Limb (tissue), 2 donors: ENCODE measurements at regions not wholly inside any gene's neighbourhood (a gene's known extent, or its start where the extent isn't known, plus 50 kb on each side); places are given as distances from the start of the nearest gene placed in this dataset.
A peak's percentile ranks its signal among the peaks of the same experiment; 100 is the strongest.
"Not testable (repeated sequence)": the region's sequence is repeated elsewhere in the genome, so short reads cannot be mapped to it uniquely, and the experiment has no call there.

Experiments used
- DNase-seq, 2 donors: peaks; one replicate each; pipeline ENCODE4 v3.0.0-alpha.2; 2016; ENCODE audit errors: extremely low spot score in 2 of 2

GRCh38 chr13:91045351-91046034 is 302.0 kb upstream of the MIR17HG start:
- DNase-seq = peak in 1 of 2 donors; percentile 49

- no peak for DNase-seq
These were observed 300.7 kb upstream of the MIR17HG start for GRCh38 chr13:91046715-91047327.

DNA sequence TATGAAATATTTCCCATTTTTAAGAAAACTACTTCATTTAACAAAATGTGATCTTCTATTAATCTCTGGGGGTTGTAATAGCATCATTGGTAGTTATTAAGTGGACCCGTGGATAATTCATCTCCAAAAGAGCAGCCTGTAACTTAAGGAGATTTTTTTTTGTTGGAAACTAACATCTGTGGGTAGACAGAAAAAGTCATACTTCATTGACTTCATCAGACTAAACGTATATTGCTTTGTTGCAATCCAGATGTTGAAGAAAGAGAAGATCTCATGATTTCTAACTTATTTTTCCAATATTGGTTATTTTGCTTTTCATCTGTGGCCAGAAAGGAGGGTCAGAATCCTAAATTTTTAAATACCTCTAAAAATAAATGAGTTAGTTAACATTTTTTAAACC is 296.5 kb upstream of the MIR17HG start:
- DNase-seq = no peak

- no peak for DNase-seq
These were observed 294.6 kb upstream of the MIR17HG start for GRCh38 chr13:91052876-91053275.

DNA sequence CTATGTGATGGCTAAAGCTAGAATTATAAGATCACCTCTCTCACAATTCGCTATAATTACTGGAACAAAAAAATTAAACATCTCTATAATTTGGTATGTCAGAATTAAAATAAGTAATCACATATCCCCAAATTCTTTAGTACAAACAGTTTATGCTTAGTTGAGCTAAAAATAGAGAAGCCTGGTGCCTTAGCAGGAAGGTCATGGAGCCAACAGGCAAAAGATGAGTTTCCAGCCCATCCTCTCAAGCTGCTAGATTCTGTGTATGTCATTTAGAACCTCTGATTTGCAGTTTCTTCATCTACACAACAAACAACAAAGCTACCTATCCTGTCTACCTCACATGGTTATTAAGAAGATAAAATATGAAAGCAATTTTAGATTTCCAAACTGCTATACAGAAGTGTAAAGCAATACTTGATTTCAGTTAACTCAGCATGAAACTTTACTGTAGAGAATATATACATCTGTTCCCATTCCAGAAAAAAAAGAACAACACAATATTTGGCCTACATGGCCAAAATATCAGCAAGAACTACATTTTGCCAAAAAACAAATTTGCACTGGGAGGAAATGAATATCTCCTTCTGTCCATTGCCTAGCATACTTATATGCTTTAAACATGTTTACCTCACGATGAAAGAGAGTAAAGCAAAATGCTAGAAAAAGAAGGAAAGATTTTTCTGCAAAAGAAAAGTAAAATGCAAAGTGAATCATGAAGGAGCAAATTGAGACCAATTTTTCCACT is 294.0 kb upstream of the MIR17HG start:
- no peak for DNase-seq

- no peak for DNase-seq
These were observed 292.6 kb upstream of the MIR17HG start for GRCh38 chr13:91054902-91055301.

DNA sequence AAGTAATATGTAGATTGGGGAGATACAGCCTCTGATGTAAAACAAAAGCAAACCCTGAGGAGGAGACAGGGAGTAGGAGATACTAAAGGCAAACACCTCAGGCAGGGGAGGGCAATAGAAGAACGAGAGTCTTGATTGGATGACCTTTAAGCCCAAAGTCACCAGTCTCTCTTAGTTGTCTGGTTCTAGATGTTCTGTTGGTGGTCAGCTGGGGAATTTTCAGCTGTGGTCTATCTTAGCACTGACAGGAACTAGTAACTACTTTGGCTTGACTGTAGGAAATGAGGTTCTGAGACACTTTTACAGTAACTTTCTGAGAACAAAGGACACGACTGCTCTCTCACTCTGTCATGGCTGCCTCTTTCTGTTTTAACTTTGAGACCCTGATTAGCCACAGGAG is 290.7 kb upstream of the MIR17HG start:
- no peak for DNase-seq

DNA sequence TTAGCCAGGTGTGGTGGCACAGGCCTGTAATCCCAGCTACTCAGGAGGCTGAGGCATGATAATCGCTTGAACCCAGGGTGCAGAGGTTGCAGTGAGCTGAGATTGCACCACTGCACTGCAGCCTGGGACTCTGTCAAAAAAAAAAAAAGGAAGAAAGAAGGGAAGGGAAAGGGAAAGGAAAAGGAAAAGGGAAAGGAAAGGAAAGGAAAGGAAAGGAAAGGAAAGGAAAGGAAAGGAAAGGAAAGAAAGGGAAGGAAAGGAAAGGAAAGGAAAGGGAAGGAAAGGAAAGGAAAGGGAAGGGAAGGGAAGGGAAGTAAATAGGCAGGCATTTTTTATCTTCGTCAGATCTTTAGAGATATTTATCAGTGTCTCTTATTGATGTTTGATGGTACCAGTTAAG is 290.0 kb upstream of the MIR17HG start:
- not testable (repeated sequence) for DNase-seq

DNA sequence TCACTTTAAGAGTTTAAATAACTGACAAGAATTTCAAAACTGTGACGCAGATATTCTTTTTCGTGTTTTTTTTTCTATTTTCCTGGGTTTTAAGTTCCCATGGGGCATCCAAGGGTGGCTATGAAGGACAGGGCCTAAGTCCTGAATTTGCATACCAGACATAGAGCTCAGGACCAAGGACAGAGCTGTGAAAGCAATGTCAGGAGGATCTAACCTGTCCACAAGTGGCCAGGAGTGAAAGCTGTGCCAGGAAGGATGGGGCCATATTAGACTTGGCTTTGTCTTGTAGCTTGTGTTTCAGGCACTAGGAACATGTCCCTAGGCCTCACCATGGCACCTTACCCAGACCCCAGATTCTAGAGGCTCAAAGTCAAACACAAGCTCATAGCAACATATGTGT is 289.4 kb upstream of the MIR17HG start:
- peak in 1 of 2 donors; percentile 31 for DNase-seq

- DNase-seq = no peak
These were observed 288.6 kb upstream of the MIR17HG start for GRCh38 chr13:91058919-91059318.

DNA sequence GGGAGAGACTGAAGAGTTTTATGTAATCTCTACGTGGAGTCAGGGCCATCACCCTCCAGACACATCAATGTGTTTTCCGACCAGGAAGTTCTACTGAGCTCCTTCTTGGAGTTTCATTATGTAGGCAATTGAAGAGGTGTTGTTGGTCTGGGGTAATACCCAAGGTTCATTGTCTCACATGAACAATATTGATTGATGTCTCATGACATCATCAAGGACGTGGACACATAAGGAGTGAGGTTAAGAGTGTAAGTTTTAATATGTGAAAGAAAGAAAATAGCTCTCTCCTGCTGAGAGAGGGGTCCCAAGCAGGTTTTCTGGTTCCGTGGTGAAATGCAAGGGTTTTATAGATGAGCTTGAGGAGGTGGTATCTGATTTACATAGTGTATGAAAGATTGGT is 280.7 kb upstream of the MIR17HG start:
- no peak for DNase-seq

DNA sequence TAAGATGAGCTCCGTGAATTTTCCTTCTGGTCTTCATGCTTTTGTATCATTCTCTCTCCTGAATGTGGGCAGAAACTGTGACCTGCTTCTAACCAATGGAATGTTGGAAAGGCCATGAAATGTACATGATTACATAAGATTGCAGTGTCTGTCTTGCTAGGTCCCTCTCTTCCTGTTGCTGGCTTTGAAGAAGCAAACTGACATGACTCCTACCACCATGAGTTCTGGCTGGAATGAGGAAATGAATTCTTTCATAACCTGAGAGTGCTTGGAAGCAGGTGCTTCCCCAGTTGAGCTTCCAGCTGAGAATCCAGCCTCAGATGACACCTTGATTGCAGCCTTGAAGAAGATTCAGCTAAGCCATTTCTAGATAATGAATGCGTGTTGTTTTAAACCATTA is 275.0 kb upstream of the MIR17HG start:
- DNase-seq = no peak

DNA sequence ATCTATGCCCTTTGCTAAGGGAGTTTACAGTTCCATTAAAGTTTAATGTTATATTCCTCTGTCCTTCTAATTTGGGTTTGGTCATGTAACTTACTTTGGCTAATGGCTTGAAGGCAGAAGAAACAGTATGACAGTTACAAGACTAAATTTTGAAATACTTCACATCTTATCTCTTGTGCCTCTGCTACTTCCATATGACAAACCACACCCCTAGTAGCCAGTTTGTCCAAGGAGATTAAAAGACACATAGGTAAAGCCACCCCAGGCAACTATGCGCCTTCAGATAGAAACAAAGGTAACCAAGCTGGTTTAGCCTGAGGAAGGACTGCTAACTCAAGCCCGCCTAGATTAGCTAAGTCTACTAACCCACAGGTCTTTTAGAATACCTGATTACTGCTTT is 273.4 kb upstream of the MIR17HG start:
- DNase-seq = no peak

- DNase-seq = no peak
These were observed 270.7 kb upstream of the MIR17HG start for GRCh38 chr13:91076830-91077229.

DNA sequence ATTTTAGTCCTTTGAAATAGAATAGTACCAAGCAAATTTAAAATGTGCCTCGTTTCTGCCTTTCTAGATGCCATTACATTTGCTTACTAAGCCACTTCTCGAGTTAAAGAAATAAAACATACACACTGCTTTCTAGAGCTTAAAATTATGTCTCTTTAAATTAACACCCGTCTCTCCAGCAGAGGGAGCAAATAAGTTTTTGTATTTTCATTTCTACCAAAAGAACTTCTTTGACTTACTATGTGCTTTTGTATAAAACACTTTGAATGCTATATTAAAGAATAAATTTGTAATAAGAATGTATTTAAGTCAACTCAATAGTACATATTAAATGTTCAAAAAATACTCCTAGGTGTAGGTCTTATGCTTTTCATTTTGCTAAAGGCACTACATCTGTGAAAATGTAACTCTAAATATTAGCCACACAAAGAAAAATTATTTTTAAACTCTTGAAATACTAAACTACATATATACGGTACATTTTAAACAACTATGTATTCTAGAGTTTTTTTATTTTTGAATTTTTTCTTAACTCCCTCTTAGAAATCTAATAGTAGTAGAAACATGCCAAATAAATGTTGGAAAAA is 269.3 kb upstream of the MIR17HG start:
- DNase-seq = peak in 1 of 2 donors; percentile 40

- DNase-seq = peak in 1 of 2 donors; percentile 13
These were observed 268.3 kb upstream of the MIR17HG start for GRCh38 chr13:91079176-91079575.

DNA sequence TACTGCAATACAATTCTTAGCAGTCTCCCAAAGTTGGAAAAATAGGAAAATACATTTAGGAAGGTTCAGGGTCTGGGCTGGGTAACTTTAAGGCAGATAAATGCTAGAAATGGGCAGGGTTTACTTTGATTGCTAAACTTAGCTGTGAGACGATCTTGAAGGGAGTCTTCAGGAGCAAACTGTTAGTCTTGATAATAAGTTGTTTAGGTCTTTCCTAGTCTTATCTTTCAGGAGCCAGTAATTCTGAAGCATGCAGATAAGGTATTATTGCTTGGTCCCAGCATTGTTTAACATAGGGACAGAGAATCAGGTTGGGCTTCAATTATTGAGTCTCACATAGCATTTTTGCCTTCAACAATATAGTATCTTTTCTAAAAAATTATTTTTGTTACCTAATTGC is 262.4 kb upstream of the MIR17HG start:
- no peak for DNase-seq

GRCh38 chr13:91086936-91087716 is 260.4 kb upstream of the MIR17HG start:
- DNase-seq = no peak

DNA sequence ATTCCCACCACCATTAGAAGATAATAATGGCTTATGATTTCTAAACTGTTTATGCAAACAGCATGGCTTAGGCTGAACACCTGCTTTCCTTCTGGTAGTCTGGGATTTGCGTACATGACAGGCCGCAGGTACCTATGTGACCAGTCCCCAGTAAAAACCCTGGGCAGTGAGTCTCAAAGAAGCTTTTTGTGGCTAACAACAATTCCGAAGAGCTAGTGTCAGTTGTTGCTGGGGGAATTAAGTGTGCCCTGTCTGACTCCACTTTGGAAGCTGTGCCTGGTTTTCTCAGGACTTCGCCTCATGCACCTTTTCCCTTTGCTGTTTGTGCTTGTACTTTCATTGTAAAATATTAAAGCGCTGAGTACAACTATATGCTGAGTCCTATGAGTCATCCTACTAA is 250.2 kb upstream of the MIR17HG start:
- DNase-seq = no peak

DNA sequence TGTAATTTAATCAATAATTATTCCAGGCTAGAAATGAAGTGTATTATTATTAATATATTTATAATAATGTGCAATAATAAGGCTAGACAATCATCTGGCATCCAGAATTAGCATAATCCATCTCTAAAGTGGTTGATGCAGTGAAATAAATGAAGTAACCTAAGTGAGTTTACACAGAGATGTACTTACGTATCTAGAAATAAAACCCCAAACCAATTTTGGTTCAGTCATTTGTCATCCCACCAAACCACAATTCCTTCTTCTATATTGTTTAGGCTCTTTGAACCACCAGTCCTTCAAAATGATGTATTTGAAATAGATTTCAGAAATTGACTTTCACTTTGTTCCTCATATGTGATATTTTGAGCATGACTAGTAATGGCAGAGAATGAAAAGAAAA is 247.6 kb upstream of the MIR17HG start:
- no peak for DNase-seq

GRCh38 chr13:91100944-91101343 is 246.5 kb upstream of the MIR17HG start:
- no peak for DNase-seq

DNA sequence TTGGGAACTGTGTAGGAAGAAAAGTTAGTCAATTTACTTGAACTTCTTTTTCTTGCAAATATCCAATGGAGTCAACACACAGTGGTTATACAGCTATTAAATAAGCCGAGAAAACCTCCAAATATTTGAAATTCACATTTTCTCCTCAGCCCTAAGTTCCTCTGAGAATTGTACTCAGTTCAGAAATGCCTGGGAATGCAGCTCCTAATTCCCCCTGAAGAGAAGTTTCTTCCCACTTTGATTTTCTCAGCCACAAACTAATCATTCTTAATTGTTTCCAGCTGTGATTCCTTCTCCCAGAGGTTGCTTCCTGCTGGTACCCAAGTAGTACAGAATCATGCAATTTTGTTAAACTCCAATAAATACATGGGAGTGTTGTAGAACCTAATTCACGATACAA is 246.1 kb upstream of the MIR17HG start:
- DNase-seq = peak in 1 of 2 donors; percentile 37
